ENCODE measurements at regions not wholly inside any gene's neighbourhood (a gene's known extent, or its start where the extent isn't known, plus 50 kb on each side); places are given as distances from the start of the nearest gene placed in this dataset.

DNA sequence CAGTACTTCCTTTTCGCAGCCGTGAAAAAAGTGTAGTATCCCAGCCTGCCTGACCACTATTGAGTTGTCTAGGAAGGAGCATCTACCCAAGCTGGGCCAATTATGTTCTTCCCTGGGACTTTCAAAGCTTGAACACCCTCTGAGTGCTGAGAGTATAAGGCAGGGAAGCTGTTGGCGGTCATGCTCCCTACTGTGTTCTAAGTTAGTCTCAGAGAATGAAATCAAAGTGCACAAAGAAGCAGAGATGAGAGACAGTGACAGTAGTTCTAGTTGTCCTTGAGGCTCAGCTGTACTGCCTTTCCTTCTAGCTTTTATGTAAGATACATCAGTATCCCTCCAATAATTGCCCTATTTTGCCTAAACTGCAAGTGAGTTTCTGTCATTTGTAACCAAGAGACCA is 427.1 kb upstream of the SEL1L start:
- Histone ChIP-seq H3K36me3 (no peaks in the 10 kb centered on the region), H3K27ac (no peak overlapping the region), H3K4me1 (no peaks in the 10 kb centered on the region), H3K4me3 (no peak overlapping the region), H3K9me3 (no peaks in the 10 kb centered on the region), H3K27me3 (no peaks in the 10 kb centered on the region), H3K9ac (ENCODE audit: low read depth in 2 of 2, low read length in 2 of 2) (no peak overlapping the region)
- intact Hi-C loops (cut with DNase I) = no loop called here
- TF ChIP-seq, protein P1, sequence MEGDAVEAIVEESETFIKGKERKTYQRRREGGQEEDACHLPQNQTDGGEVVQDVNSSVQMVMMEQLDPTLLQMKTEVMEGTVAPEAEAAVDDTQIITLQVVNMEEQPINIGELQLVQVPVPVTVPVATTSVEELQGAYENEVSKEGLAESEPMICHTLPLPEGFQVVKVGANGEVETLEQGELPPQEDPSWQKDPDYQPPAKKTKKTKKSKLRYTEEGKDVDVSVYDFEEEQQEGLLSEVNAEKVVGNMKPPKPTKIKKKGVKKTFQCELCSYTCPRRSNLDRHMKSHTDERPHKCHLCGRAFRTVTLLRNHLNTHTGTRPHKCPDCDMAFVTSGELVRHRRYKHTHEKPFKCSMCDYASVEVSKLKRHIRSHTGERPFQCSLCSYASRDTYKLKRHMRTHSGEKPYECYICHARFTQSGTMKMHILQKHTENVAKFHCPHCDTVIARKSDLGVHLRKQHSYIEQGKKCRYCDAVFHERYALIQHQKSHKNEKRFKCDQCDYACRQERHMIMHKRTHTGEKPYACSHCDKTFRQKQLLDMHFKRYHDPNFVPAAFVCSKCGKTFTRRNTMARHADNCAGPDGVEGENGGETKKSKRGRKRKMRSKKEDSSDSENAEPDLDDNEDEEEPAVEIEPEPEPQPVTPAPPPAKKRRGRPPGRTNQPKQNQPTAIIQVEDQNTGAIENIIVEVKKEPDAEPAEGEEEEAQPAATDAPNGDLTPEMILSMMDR (IDR thresholded peaks at IDR 0.05) = no peak
- no peak for DNase-seq

DNA sequence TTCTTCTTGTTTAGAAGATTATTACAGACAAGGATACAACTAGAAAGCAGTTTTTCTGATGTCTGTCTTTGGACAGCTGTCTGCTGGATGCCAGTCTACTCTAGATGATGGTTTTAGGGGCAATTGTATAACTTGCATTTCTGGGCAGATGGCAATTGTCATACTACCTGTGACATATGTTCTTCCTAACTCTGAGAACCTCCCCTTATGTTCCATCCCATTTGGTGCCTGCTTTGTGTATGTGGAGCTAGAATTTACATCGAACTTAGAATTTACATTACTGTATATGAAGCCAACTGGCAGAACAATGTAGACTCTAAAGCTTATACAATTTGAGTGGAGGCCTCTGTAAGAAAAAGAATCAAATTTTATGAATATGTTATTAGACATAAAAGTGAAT is 430.2 kb upstream of the SEL1L start:
- Histone ChIP-seq H3K4me3 (no peak overlapping the region), H3K27ac (no peak overlapping the region), H3K36me3 (no peaks in the 10 kb centered on the region), H3K9ac (ENCODE audit: low read depth in 2 of 2, low read length in 2 of 2) (no peak overlapping the region), H3K27me3 (no peaks in the 10 kb centered on the region), H3K9me3 (no peaks in the 10 kb centered on the region), H3K4me1 (no peaks in the 10 kb centered on the region)
- TF ChIP-seq, protein P1 (IDR thresholded peaks at IDR 0.05) = no peak
- no peak for DNase-seq
- intact Hi-C loops (cut with DNase I) = no loop called here

DNA sequence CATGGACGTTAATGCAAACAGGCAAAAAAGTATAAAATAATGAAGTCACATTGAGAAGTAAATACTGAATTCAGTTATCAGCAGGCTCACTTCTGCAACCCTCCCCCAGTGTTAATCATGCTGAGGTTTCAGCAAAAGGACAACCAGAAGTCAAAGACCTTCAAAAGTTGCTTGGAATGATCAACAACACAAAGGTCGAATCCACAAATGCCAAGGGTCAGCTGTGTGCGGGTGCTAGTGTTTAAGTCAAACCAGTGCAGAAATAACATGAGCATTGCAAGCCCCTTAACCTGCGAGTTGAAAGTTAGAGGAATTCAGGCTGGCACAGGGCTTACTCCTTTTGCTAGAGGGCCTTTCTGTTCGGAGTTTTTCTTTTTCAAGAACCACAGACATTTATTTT is 436.7 kb upstream of the SEL1L start:
- Histone ChIP-seq H3K9me3 (no peaks in the 10 kb centered on the region), H3K9ac (ENCODE audit: low read depth in 2 of 2, low read length in 2 of 2) (no peak overlapping the region), H3K27ac (no peak overlapping the region), H3K27me3 (no peaks in the 10 kb centered on the region), H3K4me1 (no peaks in the 10 kb centered on the region), H3K4me3 (no peak overlapping the region), H3K36me3 (no peaks in the 10 kb centered on the region)
- intact Hi-C loops (cut with DNase I) = no loop called here
- no peak for DNase-seq
- TF ChIP-seq, protein P1 (IDR thresholded peaks at IDR 0.05) = no peak

DNA sequence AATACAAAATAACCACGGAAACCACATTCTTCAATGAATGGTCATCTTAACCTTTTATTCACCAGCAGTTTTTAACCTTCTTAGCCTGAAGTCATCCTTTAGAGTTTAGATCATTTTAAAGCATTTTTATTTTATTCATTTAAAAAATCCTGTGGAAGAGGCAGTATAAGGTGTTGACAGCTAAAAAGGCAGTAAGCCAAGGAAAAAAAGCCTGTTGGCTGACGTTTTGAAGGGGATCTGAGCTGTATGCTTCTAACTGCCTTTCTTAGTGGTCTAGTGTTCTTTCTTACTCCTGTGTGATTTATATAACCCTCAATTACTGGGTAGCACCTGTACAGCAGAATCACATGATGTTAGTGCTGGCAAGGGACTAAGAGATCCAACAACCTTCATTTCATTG is 438.3 kb upstream of the SEL1L start:
- no peaks in the 10 kb centered on the region for H3K36me3 ChIP-seq
- TF ChIP-seq, protein P1 (IDR thresholded peaks at IDR 0.05) = no peak
- no peak overlapping the region for H3K9ac ChIP-seq (ENCODE audit: low read depth in 2 of 2, low read length in 2 of 2)
- no peak overlapping the region for H3K27ac ChIP-seq
- no peaks in the 10 kb centered on the region for H3K4me1 ChIP-seq
- no peak for DNase-seq
- no peak overlapping the region for H3K4me3 ChIP-seq
- intact Hi-C loops (cut with DNase I) = no loop called here
- H3K27me3 ChIP-seq = no peaks in the 10 kb centered on the region
- H3K9me3 ChIP-seq = no peaks in the 10 kb centered on the region

DNA sequence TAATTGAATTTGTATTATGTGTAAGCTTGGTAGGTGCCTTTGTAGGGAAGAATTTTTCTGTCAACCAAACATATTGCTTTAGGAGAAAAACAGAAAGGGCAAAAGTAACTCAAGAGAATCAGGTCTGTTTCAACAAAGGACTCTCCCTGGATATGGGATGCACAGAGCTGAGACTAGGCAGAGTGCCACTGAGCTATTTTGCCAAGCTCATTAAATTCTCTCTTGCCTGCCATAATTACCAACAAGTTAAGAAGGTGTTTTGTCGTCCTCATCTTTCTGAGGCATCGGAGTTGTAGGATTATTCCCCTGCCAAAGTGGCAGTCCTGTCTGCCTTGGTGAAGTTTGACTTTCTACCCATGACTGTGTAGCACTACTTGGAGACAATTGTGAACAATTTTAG is 438.9 kb upstream of the SEL1L start:
- Histone ChIP-seq H3K36me3 (no peaks in the 10 kb centered on the region), H3K4me3 (no peak overlapping the region), H3K27ac (no peak overlapping the region), H3K9ac (ENCODE audit: low read depth in 2 of 2, low read length in 2 of 2) (no peak overlapping the region), H3K9me3 (no peaks in the 10 kb centered on the region), H3K27me3 (no peaks in the 10 kb centered on the region), H3K4me1 (no peaks in the 10 kb centered on the region)
- intact Hi-C loops (cut with DNase I) = no loop called here
- TF ChIP-seq, protein P1 (IDR thresholded peaks at IDR 0.05) = no peak
- no peak for DNase-seq

DNA sequence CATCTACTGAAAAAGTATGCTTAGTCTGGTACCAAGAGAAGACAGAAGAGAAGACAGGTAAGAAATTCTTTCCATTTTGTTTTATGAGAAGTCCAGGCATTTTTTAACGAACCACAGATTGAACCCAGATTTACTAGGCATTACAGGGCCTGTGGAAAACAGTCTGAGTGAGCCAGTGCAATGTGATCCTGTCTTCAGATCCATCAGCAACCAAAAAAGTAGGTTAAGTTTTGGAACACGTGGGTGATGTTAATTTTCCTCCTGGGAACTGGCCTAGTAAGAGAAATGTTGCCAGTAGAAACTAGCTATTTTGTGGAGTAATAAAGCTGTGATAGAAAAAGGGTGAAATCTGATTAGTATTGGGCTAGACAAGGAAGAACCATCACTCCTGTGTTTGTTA is 440.9 kb upstream of the SEL1L start:
- intact Hi-C loops (cut with DNase I) = no loop called here
- H3K27ac ChIP-seq = no peak overlapping the region
- H3K9ac ChIP-seq (ENCODE audit: low read depth in 2 of 2, low read length in 2 of 2) = no peak overlapping the region
- H3K27me3 ChIP-seq = no peaks in the 10 kb centered on the region
- no peaks in the 10 kb centered on the region for H3K36me3 ChIP-seq
- H3K4me1 ChIP-seq = no peaks in the 10 kb centered on the region
- DNase-seq = no peak
- no peak overlapping the region for H3K4me3 ChIP-seq
- no peaks in the 10 kb centered on the region for H3K9me3 ChIP-seq
- TF ChIP-seq, protein P1 (IDR thresholded peaks at IDR 0.05) = no peak
